ENCODE measurements at regions not wholly inside any gene's neighbourhood (a gene's known extent, or its start where the extent isn't known, plus 50 kb on each side); places are given as distances from the start of the nearest gene placed in this dataset.

- H3K9me3 Mint-ChIP-seq (ENCODE audit: insufficient read depth), result no peaks in the 10 kb centered on the region
- H3K27me3 Mint-ChIP-seq (ENCODE audit: low read depth), result peaks cover 2% of the 10 kb centered on the region
- ChIA-PET POLR2A (no interaction called here), CTCF (no interaction called here)
- DNase-seq, result no peak
- no peak for ATAC-seq
- H3K36me3 Mint-ChIP-seq (ENCODE audit: low read depth), result no peaks in the 10 kb centered on the region
- H3K4me3 Mint-ChIP-seq, result no peak overlapping the region
- no peaks in the 10 kb centered on the region for H3K4me1 Mint-ChIP-seq (ENCODE audit: low read depth)
- no peak overlapping the region for H3K27ac Mint-ChIP-seq
These were observed 50.7 kb upstream of the NOCT start for GRCh38 chr4:138964716-138965426.

GRCh38 chr4:138963412-138963811 is 52.2 kb upstream of the NOCT start:
- no peaks in the 10 kb centered on the region for H3K36me3 Mint-ChIP-seq (ENCODE audit: low read depth)
- H3K9me3 Mint-ChIP-seq (ENCODE audit: insufficient read depth), result no peaks in the 10 kb centered on the region
- ChIA-PET POLR2A (no interaction called here), CTCF (no interaction called here)
- H3K27ac Mint-ChIP-seq, result no peak overlapping the region
- peaks cover 7% of the 10 kb centered on the region for H3K4me1 Mint-ChIP-seq (ENCODE audit: low read depth)
- H3K4me3 Mint-ChIP-seq, result no peak overlapping the region
- ATAC-seq (no peak), DNase-seq (no peak)
- peaks cover 3% of the 10 kb centered on the region for H3K27me3 Mint-ChIP-seq (ENCODE audit: low read depth)

- DNase-seq (no peak), ATAC-seq (no peak)
- no peak overlapping the region for H3K4me3 Mint-ChIP-seq
- H3K4me1 Mint-ChIP-seq (ENCODE audit: low read depth), result peaks cover 10% of the 10 kb centered on the region
- no peaks in the 10 kb centered on the region for H3K9me3 Mint-ChIP-seq (ENCODE audit: insufficient read depth)
- H3K27me3 Mint-ChIP-seq (ENCODE audit: low read depth), result peaks cover 9% of the 10 kb centered on the region
- POLR2A ChIA-PET, result no interaction called here
- no peak overlapping the region for H3K27ac Mint-ChIP-seq
- H3K36me3 Mint-ChIP-seq (ENCODE audit: low read depth), result no peaks in the 10 kb centered on the region
- CTCF ChIA-PET, result no interaction called here
These were observed 53.9 kb upstream of the NOCT start for GRCh38 chr4:138961664-138962063.

GRCh38 chr4:138961129-138961528 is 54.5 kb upstream of the NOCT start:
- Mint-ChIP-seq H3K36me3 (ENCODE audit: low read depth) (no peaks in the 10 kb centered on the region), H3K27ac (no peak overlapping the region), H3K4me3 (no peak overlapping the region), H3K9me3 (ENCODE audit: insufficient read depth) (no peaks in the 10 kb centered on the region), H3K27me3 (ENCODE audit: low read depth) (peaks cover 9% of the 10 kb centered on the region), H3K4me1 (ENCODE audit: low read depth) (peaks cover 10% of the 10 kb centered on the region)
- ChIA-PET POLR2A (no interaction called here), CTCF (no interaction called here)
- no peak for DNase-seq
- no peak for ATAC-seq

GRCh38 chr4:138960175-138960710 is 55.3 kb upstream of the NOCT start:
- peaks cover 9% of the 10 kb centered on the region for H3K27me3 Mint-ChIP-seq (ENCODE audit: low read depth)
- ChIA-PET CTCF (no interaction called here), POLR2A (no interaction called here)
- H3K4me1 Mint-ChIP-seq (ENCODE audit: low read depth), result peaks cover 10% of the 10 kb centered on the region
- ATAC-seq (no peak), DNase-seq (no peak)
- H3K4me3 Mint-ChIP-seq, result no peak overlapping the region
- no peak overlapping the region for H3K27ac Mint-ChIP-seq
- H3K9me3 Mint-ChIP-seq (ENCODE audit: insufficient read depth), result no peaks in the 10 kb centered on the region
- H3K36me3 Mint-ChIP-seq (ENCODE audit: low read depth), result no peaks in the 10 kb centered on the region

GRCh38 chr4:138959097-138959815 is 56.3 kb upstream of the NOCT start:
- ChIA-PET POLR2A (no interaction called here), CTCF (no interaction called here)
- Mint-ChIP-seq H3K4me1 (ENCODE audit: low read depth) (peaks cover 10% of the 10 kb centered on the region), H3K36me3 (ENCODE audit: low read depth) (no peaks in the 10 kb centered on the region), H3K4me3 (no peak overlapping the region), H3K27ac (no peak overlapping the region), H3K9me3 (ENCODE audit: insufficient read depth) (no peaks in the 10 kb centered on the region), H3K27me3 (ENCODE audit: low read depth) (peaks cover 14% of the 10 kb centered on the region)
- ATAC-seq, result no peak
- DNase-seq, result no peak

GRCh38 chr4:138958519-138958918 is 57.1 kb upstream of the NOCT start:
- no peaks in the 10 kb centered on the region for H3K36me3 Mint-ChIP-seq (ENCODE audit: low read depth)

GRCh38 chr4:138957302-138957701 is 58.3 kb upstream of the NOCT start:
- no peak overlapping the region for H3K4me3 Mint-ChIP-seq
- H3K27me3 Mint-ChIP-seq (ENCODE audit: low read depth), result peaks cover 15% of the 10 kb centered on the region
- CTCF ChIA-PET, result no interaction called here
- DNase-seq (no peak), ATAC-seq (no peak)
- peaks cover 10% of the 10 kb centered on the region for H3K4me1 Mint-ChIP-seq (ENCODE audit: low read depth)
- no peaks in the 10 kb centered on the region for H3K36me3 Mint-ChIP-seq (ENCODE audit: low read depth)
- H3K27ac Mint-ChIP-seq, result no peak overlapping the region
- H3K9me3 Mint-ChIP-seq (ENCODE audit: insufficient read depth), result no peaks in the 10 kb centered on the region
- POLR2A ChIA-PET, result no interaction called here

More at GRCh38 chr4:138958519-138958918, 57.1 kb upstream of the NOCT start:
- ChIA-PET POLR2A (no interaction called here), CTCF (no interaction called here)
- H3K4me1 Mint-ChIP-seq (ENCODE audit: low read depth), result peaks cover 10% of the 10 kb centered on the region
- no peaks in the 10 kb centered on the region for H3K9me3 Mint-ChIP-seq (ENCODE audit: insufficient read depth)
- H3K27me3 Mint-ChIP-seq (ENCODE audit: low read depth), result peaks cover 15% of the 10 kb centered on the region
- no peak for ATAC-seq
- no peak overlapping the region for H3K4me3 Mint-ChIP-seq
- H3K27ac Mint-ChIP-seq, result no peak overlapping the region
- DNase-seq, result no peak

- Mint-ChIP-seq H3K4me3 (no peak overlapping the region), H3K4me1 (ENCODE audit: low read depth) (peaks cover 10% of the 10 kb centered on the region), H3K36me3 (ENCODE audit: low read depth) (no peaks in the 10 kb centered on the region), H3K27me3 (ENCODE audit: low read depth) (peaks cover 13% of the 10 kb centered on the region), H3K9me3 (ENCODE audit: insufficient read depth) (no peaks in the 10 kb centered on the region), H3K27ac (no peak overlapping the region)
- no peak for DNase-seq
- no peak for ATAC-seq
- ChIA-PET CTCF (interaction anchor here (0.8 kb wide), 1 partner anchor 12 kb away, joined by 3 read pairs; no protein-coding TSS in a partner anchor), POLR2A (no interaction called here)
These were observed 61.2 kb upstream of the NOCT start for GRCh38 chr4:138954428-138954827.

- Mint-ChIP-seq H3K27me3 (ENCODE audit: low read depth) (peaks cover 13% of the 10 kb centered on the region), H3K4me1 (ENCODE audit: low read depth) (peaks cover 6% of the 10 kb centered on the region), H3K36me3 (ENCODE audit: low read depth) (no peaks in the 10 kb centered on the region), H3K27ac (no peak overlapping the region), H3K9me3 (ENCODE audit: insufficient read depth) (no peaks in the 10 kb centered on the region), H3K4me3 (no peak overlapping the region)
- no peak for DNase-seq
- POLR2A ChIA-PET, result no interaction called here
- no peak for ATAC-seq
- CTCF ChIA-PET, result interaction anchor here (0.8 kb wide), 1 partner anchor 11 kb away, joined by 3 read pairs; no protein-coding TSS in a partner anchor
These were observed 61.6 kb upstream of the NOCT start for GRCh38 chr4:138953961-138954371.

- ChIA-PET POLR2A (no interaction called here), CTCF (no interaction called here)
- Mint-ChIP-seq H3K9me3 (ENCODE audit: insufficient read depth) (no peaks in the 10 kb centered on the region), H3K36me3 (ENCODE audit: low read depth) (no peaks in the 10 kb centered on the region), H3K4me3 (no peak overlapping the region), H3K27ac (no peak overlapping the region), H3K27me3 (ENCODE audit: low read depth) (peaks cover 10% of the 10 kb centered on the region), H3K4me1 (ENCODE audit: low read depth) (no peaks in the 10 kb centered on the region)
- ATAC-seq (no peak), DNase-seq (no peak)
These were observed 63.2 kb upstream of the NOCT start for GRCh38 chr4:138952411-138952810.

GRCh38 chr4:138951764-138952163 is 63.8 kb upstream of the NOCT start:
- H3K4me3 Mint-ChIP-seq, result no peak overlapping the region

More at GRCh38 chr4:138951764-138952163, 63.8 kb upstream of the NOCT start:
- no peak for ATAC-seq
- ChIA-PET CTCF (no interaction called here), POLR2A (no interaction called here)
- Mint-ChIP-seq H3K27ac (no peak overlapping the region), H3K36me3 (ENCODE audit: low read depth) (no peaks in the 10 kb centered on the region), H3K27me3 (ENCODE audit: low read depth) (peaks cover 8% of the 10 kb centered on the region), H3K4me1 (ENCODE audit: low read depth) (no peaks in the 10 kb centered on the region), H3K9me3 (ENCODE audit: insufficient read depth) (no peaks in the 10 kb centered on the region)
- no peak for DNase-seq

All from activated CD8-positive, alpha-beta T cell treated with anti-CD3 and anti-CD28 coated beads, Interleukin-2, amount 10 ng/mL, durations not matched to agents 7 days and 5 days (primary cell).